GM18511 (cell line): ENCODE measurements at regions not wholly inside any gene's neighbourhood (a gene's known extent, or its start where the extent isn't known, plus 50 kb on each side); places are given as distances from the start of the nearest gene placed in this dataset.

Source experiments
- ATAC-seq: cut with Tn5 transposase; IDR thresholded peaks from one replicate; pipeline ENCODE4 v1.9.1; 2021; ENCODE audit warnings: mild to moderate bottlenecking, moderate library complexity; ENCODE audit not compliant: unreplicated experiment

DNA sequence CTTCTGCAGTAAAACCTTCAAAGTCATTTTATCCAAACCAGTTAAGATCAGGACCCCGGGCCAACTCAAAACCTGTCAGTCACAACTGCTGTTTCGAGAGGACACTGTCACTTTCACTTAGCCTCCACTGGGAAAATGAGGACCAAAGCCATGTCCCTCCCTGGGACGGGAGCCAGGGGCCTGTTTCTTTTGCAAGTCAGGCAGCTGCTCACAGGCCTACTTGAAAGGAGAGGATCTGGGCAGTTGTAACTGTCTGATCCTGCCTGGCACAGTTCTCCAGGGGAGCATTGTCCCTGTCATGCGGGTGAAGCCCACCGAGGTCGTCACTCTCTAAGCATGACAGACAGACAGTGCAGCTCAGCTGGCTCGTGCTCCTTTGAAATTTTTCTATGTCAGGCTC, 276.2 kb downstream of the NPIPA8 start:
- no peak for ATAC-seq

DNA sequence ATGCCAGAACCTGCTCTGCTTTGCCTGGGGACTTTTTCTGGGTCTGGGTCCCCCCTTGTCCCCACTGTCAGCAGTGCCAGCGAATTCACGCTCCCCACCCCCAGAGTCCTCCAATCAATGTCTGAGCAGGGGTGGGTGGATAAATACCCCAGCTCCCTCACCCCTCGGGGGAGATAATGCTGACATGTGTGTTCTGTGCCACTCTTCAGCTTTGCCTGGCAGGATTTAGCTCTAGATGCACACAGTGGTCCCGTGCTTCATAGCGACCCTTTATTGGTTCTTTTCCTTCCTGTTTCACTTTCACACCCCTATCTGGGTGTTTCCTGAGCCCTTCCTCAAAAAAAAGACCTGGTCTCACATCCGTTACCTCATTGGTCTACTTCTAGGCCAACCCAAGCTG, 277.0 kb downstream of the NPIPA8 start:
- no peak for ATAC-seq

DNA sequence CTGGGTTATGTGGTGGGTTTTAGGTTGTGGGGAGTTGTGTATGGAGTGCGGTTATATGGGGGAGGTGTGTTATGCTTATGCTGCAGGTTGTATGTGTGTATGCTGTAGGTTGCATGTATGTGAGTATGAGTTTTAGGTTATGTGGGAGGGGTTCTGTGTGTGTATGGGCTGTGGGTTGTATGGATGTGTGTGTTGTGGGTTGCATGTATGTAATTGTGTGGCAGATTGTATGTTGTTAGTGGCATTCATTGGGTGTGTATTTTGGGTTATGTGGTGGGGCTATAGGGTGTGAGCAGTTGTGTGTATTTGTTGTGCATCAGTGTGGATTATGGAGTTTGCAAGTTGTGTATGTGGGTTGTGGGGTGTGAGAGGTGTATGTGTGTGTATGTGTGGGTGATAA, 277.4 kb downstream of the NPIPA8 start:
- no peak for ATAC-seq

DNA sequence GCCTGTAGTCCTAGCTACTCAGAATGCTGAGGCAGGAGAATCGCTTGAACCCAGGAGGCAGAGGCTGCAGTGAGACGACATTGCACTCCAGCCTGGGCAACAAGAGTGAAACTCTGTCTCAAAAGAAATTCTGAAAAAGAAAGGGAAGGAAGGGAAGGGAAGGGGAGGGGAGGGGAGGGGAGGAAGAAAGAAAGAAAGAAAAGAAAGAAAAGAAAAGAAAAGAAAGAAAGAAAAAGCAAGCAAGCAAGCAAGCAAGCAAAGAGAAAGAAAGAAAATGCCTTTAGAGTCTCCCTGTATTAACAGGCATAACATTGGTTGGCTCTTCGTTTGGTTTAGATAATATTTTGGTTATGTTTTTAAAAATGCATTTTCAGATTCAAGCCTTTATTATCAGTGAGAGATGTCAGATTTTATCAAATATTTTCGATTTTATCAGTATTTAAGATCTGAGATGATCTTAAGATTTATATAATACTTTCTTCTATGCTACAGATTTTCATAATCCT, 281.1 kb downstream of the NPIPA8 start:
- ATAC-seq = no peak

DNA sequence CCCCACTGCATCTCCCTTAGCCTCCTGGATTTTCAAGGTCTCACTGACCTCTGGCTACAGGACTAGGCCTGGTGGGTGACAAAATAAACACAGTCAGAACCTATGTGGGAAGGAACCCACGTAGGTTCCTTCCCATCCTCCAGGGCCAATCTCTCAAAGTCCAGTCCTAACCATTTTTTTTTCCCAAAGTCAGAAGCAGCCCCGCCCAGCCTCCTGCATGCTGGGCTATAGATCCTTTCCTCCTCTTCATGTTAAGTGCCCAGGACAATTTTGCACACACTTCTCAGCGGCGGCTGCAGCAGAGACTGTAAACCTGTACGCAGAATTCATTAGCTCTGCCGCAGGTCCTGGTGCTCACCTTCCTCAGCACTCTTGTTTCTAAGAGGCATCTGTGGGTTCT, 285.8 kb downstream of the NPIPA8 start:
- no peak for ATAC-seq

DNA sequence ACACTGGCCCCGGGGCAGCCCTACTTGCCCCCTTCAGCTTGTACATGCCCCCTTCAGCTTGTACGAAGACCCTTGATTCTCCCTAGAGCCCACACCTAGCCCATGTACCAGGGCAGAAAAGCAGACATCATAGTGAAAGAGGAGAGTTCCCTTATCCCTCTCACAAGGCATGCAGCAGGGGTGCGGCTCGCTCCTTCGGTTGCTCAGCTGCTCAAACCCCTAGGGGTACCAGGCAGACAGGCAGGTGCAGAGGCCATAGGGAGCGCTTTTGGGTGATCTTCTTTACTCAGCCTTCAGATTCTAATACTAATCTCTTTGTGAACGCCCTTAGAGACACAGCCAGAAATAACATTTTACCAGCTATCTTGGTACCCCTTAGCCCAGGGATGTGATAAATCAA, 286.3 kb downstream of the NPIPA8 start:
- no peak for ATAC-seq

DNA sequence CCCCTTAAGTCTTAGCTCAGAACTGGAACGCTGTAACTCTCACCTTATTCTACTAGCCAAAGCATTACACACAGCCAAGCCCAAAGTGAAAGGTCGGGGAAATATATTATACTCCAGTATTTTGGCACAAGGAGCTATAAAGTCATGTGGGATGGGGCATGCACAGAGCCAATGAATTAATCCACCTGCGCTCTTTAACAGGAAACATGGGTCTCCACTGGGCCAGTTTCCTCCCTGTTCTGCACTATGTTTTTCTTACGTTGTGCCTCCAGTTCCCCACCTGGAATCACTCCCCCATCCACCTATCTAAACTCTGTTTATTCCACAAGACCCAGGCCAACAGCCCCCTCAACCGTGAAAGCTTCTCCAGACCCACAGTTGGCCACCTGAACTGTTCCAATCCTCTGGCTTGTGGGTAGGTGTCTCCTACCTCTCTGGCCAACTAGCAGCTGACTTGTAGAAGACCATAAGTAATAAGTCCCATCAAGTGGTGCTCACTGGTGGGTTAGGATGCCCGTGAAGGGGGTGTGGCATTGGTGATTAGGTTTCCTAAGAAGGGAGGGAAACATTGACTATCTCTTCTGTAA, 286.9 kb downstream of the NPIPA8 start:
- no peak for ATAC-seq

DNA sequence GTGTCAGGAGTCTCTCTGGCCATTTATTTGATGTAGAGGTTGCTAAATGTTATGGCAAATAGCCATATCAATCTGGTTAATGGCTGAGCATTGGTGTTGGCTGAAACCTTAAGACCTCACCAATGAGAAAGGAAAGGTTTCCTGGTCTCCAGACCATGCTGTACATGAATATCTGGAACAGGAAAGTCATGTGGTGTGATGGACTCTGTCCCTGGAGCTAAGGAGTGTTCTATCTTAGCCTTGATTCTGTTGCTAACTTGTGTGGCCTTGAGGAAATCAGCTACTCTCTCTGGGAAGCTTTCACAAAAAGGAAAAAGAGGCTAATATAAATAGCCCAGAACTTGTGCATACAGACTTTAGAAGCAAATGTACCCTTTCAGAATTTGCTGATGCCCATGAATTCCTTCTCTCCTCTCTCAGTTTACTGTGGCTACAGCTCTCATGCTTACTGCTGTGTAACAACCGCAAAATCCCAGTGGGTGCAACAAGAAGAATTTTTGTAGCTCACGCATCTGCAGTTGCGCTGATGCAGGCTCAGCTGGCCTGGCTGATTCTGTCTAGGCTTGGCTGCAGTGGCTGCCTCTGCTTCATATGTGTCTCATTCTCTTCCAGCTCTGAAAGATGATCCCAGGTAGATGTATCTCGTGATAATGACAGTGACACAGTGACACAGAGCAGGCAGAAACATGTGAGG, 287.5 kb downstream of the NPIPA8 start:
- ATAC-seq = no peak

DNA sequence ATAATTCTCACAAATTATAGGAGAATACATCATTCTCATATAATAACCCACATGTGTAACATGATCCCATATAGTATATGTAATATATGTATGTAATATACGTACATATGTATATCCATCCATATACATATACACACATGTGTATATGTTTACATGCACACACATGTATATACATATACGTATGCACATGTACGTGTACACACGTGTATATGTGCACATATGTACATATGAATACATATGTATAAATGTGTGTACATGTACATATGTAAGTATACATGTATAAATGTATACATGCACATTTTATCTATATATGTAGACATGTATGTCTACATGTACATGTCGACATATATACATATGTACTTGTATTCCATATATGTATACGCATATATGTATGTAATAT, 288.8 kb downstream of the NPIPA8 start:
- ATAC-seq = no peak

DNA sequence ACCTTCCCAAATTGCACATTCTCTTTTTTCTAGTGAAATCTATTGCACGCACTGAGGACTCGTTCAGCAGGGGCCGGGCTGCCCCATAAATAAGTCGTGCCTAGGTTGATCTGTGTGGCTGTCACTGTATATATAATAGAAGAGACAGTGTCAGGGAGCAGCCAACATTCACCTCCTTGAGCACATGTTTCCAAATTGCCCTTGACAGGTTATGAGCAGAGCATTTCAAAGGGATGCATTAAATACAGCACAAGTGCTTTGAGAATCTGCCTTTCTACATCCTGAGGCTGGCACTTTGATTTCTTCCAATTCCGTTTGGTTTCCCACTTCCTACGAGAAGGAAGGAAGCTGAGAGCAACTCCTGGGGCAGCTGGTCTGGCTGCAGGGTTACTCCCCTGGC, 291.2 kb downstream of the NPIPA8 start:
- ATAC-seq = no peak

DNA sequence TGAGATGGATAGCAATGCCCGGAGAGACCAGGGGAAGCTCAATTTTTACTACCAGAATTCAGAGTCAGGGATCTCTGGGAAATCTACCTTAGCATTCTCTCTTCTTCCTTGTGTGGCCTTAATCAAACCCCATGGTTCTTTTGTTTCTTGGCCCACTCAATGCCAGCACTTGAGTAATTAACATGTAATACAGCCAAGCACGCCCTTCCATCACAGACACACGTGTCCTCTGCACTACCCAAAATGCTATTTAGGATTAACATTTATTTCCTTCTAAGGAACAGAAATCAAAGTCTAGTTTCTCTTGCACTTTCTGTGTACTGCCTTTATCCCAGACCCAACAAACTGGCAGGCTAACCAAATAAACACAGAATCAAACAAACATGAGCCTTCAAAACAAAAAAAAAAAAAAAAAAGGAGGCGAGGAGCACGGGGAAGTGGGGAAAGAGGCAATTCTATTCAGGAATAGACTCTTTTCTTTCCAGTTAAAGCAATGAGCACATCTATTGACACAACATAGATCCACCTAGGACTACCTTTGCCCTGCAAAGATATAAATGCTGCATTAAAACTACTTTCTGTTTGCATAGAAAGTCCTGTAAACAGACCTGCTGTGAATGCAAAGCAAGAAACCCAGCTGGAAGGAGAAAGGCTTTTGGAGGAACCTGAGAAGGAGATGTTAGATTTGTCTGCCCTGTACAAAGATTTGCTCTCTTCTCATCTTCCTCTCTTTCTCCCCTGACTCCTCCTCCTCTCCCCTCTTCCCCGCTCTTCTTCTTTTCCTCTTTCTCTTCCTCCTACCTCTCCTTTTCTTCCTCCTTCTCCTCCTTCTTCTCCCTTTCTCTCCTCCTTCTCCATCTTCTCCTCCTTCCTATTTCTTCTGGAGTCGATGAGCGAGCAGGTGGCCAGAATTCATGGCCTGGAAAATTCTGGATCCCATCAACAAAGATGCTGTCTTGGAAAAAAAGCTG, 294.4 kb downstream of the NPIPA8 start:
- ATAC-seq = no peak

DNA sequence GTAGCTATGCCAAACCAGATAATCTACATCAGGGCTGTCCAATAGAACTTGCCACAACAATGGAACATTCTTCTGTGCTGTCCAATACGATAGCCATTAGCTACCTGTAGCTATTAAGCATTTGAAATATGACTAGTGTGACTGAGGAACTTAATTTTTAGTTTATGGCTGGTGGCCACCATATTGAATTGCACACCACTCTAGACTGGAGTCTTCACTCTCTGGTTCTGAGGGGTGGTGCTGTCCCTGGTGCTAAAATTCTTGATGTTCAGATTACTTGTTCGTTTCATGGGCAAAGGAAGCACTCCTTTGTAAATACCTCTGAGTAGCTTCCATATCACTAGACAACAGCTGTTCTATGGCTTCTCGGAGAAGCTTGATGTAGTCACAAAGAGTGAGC, 296.6 kb downstream of the NPIPA8 start:
- ATAC-seq = no peak

DNA sequence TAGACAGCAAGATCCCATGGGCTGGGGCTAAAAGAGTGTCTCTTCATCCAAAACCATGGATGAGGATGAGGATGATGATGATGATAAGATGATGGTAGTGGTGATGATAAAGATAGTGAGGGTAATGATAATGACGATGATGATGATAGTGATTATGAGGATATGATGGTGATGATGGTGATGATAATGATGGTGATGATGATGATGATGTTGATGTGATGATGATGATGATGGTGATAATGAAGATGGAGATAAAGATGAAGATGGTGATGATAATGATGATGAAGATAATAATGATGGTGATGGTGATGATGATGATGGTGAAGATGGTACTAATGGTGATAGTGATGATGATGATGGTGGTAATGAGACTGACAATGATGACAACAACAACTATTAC, 299.5 kb downstream of the NPIPA8 start:
- no peak for ATAC-seq

DNA sequence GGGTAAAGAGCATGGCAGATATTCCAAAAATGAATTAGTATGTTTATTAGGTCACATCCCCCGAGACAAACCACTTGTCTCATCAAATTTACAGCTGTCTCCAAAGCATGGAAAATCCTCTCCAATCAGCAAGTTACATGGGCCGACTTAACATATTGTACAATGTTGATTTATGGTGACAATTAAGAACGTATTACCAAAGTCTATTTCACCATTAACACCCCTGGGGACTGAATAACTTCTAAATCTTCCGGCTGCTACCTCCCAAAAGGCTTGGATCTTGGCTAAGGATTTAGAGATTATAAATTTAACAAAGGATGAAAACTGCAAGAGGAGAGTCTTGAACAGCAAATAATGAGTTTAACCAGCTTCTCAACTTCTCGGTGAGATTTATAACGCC, 311.9 kb downstream of the NPIPA8 start:
- ATAC-seq = no peak

DNA sequence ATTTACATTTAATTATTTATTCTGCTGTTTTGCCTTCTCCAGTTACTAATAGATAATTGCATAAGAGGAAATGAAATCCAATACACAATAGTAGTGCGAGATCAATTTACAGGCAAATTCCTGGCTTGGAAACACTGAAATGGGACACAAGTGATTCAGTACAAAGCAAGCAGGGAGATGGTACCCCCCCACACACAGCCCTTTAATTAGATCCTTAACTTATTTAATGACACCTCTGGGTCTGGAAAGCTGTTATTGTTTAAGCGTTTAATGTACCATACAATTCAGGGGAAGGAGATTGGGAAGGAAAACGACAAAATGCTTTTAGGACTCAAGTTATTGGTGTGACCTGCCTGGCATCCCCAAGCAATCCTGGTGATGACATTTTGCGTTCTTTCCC, 318.2 kb downstream of the NPIPA8 start:
- no peak for ATAC-seq

DNA sequence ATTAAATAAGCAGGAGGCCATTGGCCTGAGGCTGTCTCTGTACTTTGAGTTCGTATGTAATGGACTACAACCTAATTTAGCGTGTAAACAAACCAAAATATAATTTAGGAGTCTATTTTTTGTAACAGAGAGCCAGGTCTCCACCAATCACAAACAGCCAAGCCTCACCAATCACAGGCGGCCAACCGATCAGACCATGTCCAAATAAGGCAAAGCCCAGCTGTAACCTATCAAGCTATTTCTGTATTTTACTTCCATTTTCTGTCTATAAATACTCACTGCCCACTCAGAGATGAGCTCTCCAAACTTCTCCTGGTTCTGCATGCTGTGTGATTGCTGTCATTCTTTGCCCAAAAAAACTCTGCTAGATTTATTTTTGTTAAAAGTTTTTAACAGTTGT, 322.7 kb downstream of the NPIPA8 start:
- no peak for ATAC-seq

DNA sequence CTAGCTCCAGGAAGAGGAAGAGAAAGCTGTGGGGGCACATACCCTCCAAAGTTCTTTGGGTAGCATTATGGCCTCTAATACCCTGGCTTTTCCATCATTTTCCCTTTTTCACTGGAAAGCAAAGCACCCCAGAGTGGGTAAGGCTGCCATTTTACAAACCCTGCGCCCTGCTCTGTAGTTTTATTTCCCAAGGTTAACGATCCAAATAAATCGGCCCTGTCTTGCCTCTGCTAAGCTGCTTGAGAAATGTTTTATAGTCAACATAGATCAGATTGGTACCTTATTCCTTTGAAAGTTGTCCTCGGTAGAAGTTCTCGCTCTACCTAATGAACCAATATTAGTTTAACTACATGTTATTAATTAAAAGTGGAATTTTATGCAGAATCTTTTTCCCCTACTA, 328.2 kb downstream of the NPIPA8 start:
- ATAC-seq = no peak

DNA sequence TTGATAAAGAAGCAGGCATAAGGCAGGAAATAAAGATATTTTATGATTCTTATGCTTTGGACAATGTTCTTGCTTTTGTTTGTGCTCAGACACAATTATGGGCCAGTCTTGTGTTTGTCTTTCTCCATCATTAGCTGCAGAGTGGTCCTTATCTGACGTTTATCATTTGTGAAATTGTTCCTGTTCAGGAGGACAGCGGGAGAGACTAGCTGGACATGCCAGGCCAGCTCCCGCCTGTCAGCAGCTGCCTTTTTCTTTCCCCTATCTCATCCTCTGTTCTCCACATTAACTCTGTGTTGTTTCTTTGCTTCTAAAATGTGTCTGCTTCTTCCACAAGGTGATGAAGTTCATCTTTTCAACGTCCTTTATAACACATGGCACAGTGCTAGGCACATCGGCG, 333.5 kb downstream of the NPIPA8 start:
- ATAC-seq = no peak

DNA sequence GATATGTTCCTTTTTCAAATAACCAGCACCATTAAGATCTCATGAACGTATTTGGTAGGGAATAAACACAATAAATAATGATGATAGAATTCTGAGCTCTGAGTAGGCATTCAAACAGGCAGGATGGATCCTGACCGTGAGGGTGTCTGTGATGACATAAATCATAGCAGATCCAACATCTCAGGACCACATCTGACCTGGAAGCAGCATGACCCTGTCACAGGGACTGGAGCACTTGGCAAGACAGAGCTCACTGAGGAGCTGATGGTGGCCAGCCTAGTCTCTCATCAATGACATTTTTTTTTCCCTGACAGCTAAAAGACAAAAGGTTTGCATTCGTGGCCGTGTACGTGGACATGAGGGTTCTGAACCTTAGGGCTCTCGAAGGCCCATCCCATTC, 337.5 kb downstream of the NPIPA8 start:
- no peak for ATAC-seq

DNA sequence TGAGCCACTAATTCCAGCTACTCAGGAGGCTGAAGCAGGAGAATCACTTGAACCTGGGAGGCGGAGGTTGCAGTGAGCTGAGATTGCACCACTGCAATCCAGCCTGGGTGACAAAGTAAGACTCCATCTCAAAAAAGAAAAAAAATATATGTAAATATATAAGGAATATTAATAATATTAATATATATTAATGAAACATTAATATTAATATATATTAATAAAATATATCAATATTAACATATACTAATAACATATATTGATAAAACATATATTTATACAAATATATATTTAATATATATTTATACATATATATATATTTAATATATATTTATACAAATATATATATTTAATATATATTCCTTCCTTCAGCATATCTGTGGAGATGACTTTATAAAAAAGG, 338.0 kb downstream of the NPIPA8 start:
- no peak for ATAC-seq

DNA sequence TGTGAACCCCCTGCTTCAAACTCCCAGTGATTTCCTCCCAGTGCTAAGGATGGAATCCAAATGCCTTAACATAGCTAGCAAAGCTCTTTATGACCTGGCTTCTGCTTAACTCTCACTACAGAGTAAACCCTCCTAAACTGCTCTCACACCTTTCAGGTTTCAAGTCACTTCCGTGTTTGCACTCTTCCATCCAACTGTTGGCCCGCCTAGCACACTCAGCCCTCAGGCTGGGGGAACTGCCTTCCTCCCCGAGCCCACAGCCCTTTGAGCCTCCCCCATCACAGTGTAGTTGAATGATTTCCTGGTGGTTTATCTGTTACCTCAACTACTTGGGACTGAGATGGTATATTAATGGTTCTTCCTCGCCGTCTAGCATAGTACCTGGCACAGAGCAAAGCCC, 342.5 kb downstream of the NPIPA8 start:
- ATAC-seq = no peak

DNA sequence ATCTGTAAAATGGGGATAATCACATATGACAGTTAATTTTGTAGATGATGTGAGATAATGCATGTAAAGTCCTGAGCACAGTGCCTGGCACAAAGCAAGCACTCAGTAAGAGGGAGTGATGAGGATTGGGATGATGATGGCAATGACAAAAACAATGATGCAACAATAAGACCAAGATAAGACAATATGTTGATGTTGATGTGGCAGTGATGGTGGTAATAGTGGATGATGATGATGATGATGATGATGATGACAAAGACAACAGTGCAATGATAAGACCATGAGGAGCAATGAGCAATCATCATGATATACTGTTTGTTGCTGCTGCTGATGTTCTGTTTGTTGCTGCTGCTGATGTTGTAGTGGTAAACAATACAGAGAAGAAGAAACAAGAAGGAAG, 344.1 kb downstream of the NPIPA8 start:
- ATAC-seq = no peak
